ENCODE measurements at regions not wholly inside any gene's neighbourhood (a gene's known extent, or its start where the extent isn't known, plus 50 kb on each side); places are given as distances from the start of the nearest gene placed in this dataset.

DNA sequence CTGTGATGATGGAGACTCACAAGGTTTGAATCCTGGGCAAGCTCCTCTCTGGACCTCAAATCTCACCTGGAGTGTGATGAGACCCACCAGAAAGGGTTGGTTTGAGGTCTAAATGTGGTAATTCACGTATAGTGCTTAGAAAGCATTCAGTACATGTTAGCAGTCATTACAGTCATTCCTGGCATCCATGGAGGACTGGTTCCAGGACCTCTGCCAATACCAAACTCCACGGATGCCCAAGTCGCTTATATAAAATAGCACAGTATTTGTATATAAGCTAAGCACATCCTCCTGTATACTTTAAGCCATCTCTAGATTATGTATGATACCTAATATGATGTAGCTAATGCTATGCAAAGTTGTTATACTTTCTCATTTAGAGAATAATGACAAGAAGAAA is 67.6 kb upstream of the CYP2D6 start:
- TF ChIP-seq POLR2A (IDR thresholded peaks at IDR 0.05) (no peak), EP300 (IDR thresholded peaks at IDR 0.05) (no peak)
- TF ChIP-seq, protein P1, sequence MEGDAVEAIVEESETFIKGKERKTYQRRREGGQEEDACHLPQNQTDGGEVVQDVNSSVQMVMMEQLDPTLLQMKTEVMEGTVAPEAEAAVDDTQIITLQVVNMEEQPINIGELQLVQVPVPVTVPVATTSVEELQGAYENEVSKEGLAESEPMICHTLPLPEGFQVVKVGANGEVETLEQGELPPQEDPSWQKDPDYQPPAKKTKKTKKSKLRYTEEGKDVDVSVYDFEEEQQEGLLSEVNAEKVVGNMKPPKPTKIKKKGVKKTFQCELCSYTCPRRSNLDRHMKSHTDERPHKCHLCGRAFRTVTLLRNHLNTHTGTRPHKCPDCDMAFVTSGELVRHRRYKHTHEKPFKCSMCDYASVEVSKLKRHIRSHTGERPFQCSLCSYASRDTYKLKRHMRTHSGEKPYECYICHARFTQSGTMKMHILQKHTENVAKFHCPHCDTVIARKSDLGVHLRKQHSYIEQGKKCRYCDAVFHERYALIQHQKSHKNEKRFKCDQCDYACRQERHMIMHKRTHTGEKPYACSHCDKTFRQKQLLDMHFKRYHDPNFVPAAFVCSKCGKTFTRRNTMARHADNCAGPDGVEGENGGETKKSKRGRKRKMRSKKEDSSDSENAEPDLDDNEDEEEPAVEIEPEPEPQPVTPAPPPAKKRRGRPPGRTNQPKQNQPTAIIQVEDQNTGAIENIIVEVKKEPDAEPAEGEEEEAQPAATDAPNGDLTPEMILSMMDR (IDR thresholded peaks at IDR 0.05) = no peak
